GM12878 (cell line): ENCODE measurements at regions not wholly inside any gene's neighbourhood (a gene's known extent, or its start where the extent isn't known, plus 50 kb on each side); places are given as distances from the start of the nearest gene placed in this dataset.
"Not testable (repeated sequence)": the region's sequence is repeated elsewhere in the genome, so short reads cannot be mapped to it uniquely, and the experiment has no call there.

Experiments
- ATAC-seq: fragments of 200-7000 bp; cut with Tn5 transposase; 3 replicates; pipeline ENCODE4 v1.9.1; 2020; ENCODE audit warnings: mild to moderate bottlenecking, moderate library complexity
- BruUV-seq: library from RNA; stranded (reverse); fragments of 400-500 nt; replicated peaks from 2 replicates; lab custom pipeline; 2021; lab: Mats Ljungman, UMichigan
- CTCF ChIA-PET: fragments of 300-600 bp; sonication (Branson Sonifier 250); formaldehyde crosslinking; extraction: SDS; loops from one replicate; lab custom pipeline; 2021; ENCODE audit warnings: inconsistent platforms; lab: Yijun Ruan, JAX
- POLR2A ChIA-PET: fragments of 350-600 bp; formaldehyde crosslinking; extraction: SDS; loops from one replicate; lab custom pipeline; 2021; ENCODE audit warnings: inconsistent platforms; lab: Charles Lee
- RAD21 ChIA-PET: fragments of 300-600 bp; sonication (Branson Sonifier 250); formaldehyde crosslinking; loops from one replicate; lab custom pipeline; 2023; ENCODE audit warnings: antibody characterized with exemption; ENCODE audit not compliant: unreplicated experiment; lab: Charles Lee
- SMC1A ChIA-PET: fragments of 300-600 bp; sonication (Branson Sonifier 250); formaldehyde crosslinking; loops from one replicate; lab custom pipeline; 2023; ENCODE audit not compliant: unreplicated experiment, uncharacterized antibody; lab: Charles Lee
- DNase-seq: peaks from one replicate; pipeline ENCODE4 v3.0.0-alpha.2; 2011; ENCODE audit warnings: low read depth, low spot score
- FAIRE-seq: peaks from 3 replicates; lab custom pipeline; 2011; peaks lifted over from hg19 to GRCh38; lab: Jason Lieb, UNC
- H2AFZ ChIP-seq: 2 replicates; pipeline ENCODE4 v1.6.0; 2011; ENCODE audit warnings: low read depth, low read length, control low read depth; ENCODE audit not compliant: control insufficient read depth
- H3K27ac ChIP-seq: 2 replicates; pipeline ENCODE4 v1.5.1; 2011; ENCODE audit warnings: control low read depth; ENCODE audit not compliant: control insufficient read depth, insufficient read depth
- H3K27me3 ChIP-seq, 2 experiments: replicated peaks in 1 of 2; 2 replicates each; pipeline versions ENCODE4 v1.6.0 to v1.6.1; 2011; ENCODE audit warnings: low read length in 1 of 2; ENCODE audit not compliant: control insufficient read depth in 2 of 2, insufficient read depth in 2 of 2
- H3K36me3 ChIP-seq, 2 experiments: 2 replicates each; pipeline ENCODE4 v1.5.1; 2011; ENCODE audit warnings: low read length in 1 of 2; ENCODE audit not compliant: control insufficient read depth in 2 of 2, insufficient read depth in 2 of 2
- H3K4me1 ChIP-seq: 2 replicates; pipeline ENCODE4 v1.6.1; 2011; ENCODE audit warnings: mild to moderate bottlenecking, low read length, moderate library complexity, mixed read lengths; ENCODE audit not compliant: control insufficient read depth, insufficient read depth
- H3K4me2 ChIP-seq: 2 replicates; pipeline ENCODE4 v1.6.0; 2011; ENCODE audit warnings: control low read depth; ENCODE audit not compliant: control insufficient read depth, insufficient read depth
- H3K4me3 ChIP-seq: fragments of 200-600 bp; sonication (generic); 2 replicates; pipeline ENCODE4 v1.5.1; 2016
- H3K79me2 ChIP-seq: 2 replicates; pipeline ENCODE4 v1.6.0; 2011; ENCODE audit warnings: low read length; ENCODE audit not compliant: control insufficient read depth, insufficient read depth
- H3K9ac ChIP-seq: 2 replicates; pipeline ENCODE4 v1.8.0; 2011; ENCODE audit warnings: low read length, control low read depth, mixed read lengths; ENCODE audit not compliant: control insufficient read depth, insufficient read depth
- H3K9me3 ChIP-seq: replicated peaks from 3 replicates; pipeline ENCODE4 v1.5.1; 2011; ENCODE audit warnings: mild to moderate bottlenecking, low read length; ENCODE audit not compliant: control insufficient read depth, insufficient read depth
- H4K20me1 ChIP-seq: 2 replicates; pipeline ENCODE4 v1.6.0; 2011; ENCODE audit not compliant: control insufficient read depth, insufficient read depth
- ESRRA ChIP-seq: IDR thresholded peaks from 2 replicates; pipeline ENCODE4 v1.6.1; 2012; ENCODE audit warnings: mild to moderate bottlenecking, low read length, improper control_type of control experiment
- IRF5 ChIP-seq: fragments of 450-650 bp; IDR thresholded peaks from 2 replicates; pipeline ENCODE4 v1.6.1; 2017; ENCODE audit warnings: borderline replicate concordance
- JUNB ChIP-seq: IDR thresholded peaks from 2 replicates; pipeline ENCODE4 v1.6.1; 2016; ENCODE audit warnings: antibody characterized with exemption, mild to moderate bottlenecking
- KAT2A ChIP-seq: conservative IDR thresholded peaks from 2 replicates; pipeline ENCODE4 v1.6.1; 2011; ENCODE audit warnings: low read depth, low read length; ENCODE audit not compliant: control insufficient read depth
- PML ChIP-seq: IDR thresholded peaks from 2 replicates; pipeline ENCODE4 v1.6.1; 2012; ENCODE audit warnings: low read length, inconsistent platforms
- TBL1XR1 ChIP-seq: IDR thresholded peaks from 2 replicates; pipeline ENCODE4 v1.6.1; 2012; ENCODE audit warnings: low read depth, low read length, improper control_type of control experiment
- YBX1 ChIP-seq: fragments of 450-650 bp; IDR thresholded peaks from 2 replicates; pipeline ENCODE4 v1.6.1; 2016; ENCODE audit warnings: antibody characterized with exemption
- WGBS: methylation state at CpG from one replicate; pipeline ENCODE4 v1.1.6; 2016; ENCODE audit warnings: low lambda C conversion rate; ENCODE audit not compliant: insufficient replicate concordance, insufficient coverage; ENCODE audit errors: missing lambda C conversion rate; 5-methylcytosine and 5-hydroxymethylcytosine counted together
- in situ Hi-C: fragments of 300-500 bp; cut with MboI; formaldehyde crosslinking; loops from 9 replicates; pipeline ENCODE4 v1.14.3; 2018; ENCODE audit warnings: mixed read lengths
- intact Hi-C: fragments of 100-400 bp; cut with micrococcal nuclease; formaldehyde crosslinking; loops from one replicate; pipeline ENCODE4 v1.14.2; 2022; ENCODE audit not compliant: unreplicated experiment

- TF ChIP-seq IRF5 (no peak), ESRRA (no peak), KAT2A (no peak), YBX1 (no peak), JUNB (no peak), PML (no peak), TBL1XR1 (no peak)
Observed at GRCh38 chr4:115470763-115471162, 357.3 kb upstream of the NDST4 start (continued).

GRCh38 chr4:115459301-115459700 is 345.9 kb upstream of the NDST4 start:
- FAIRE-seq, CTCF ChIA-PET, in situ Hi-C loops, H3K4me2 ChIP-seq, H3K79me2 ChIP-seq, DNase-seq, ATAC-seq, H3K27ac ChIP-seq, intact Hi-C loops, H4K20me1 ChIP-seq, POLR2A ChIA-PET, H3K4me1 ChIP-seq, RAD21 ChIA-PET, H3K4me3 ChIP-seq, H3K9ac ChIP-seq, BruUV-seq, H2AFZ ChIP-seq, H3K9me3 ChIP-seq, H3K36me3 ChIP-seq, H3K27me3 ChIP-seq: not testable (repeated sequence)
- SMC1A ChIA-PET = interaction anchor here (1.1 kb wide), 1 partner anchor 19 kb away, joined by 3 read pairs; no protein-coding TSS in a partner anchor
- 8% methylated on average over 4 of the region's 4 CpGs for WGBS
